Naive thymus-derived CD8-positive, alpha-beta T cell (primary cell): ENCODE measurements at regions not wholly inside any gene's neighbourhood (a gene's known extent, or its start where the extent isn't known, plus 50 kb on each side); places are given as distances from the start of the nearest gene placed in this dataset.

Experiments
- ATAC-seq, 2 donors: fragments of 150-1000 bp; cut with Tn5 transposase in 1 of 2; sonication (Bioruptor Pico), chemical (Tn5 transposase) in 1 of 2; 1 replicate in 1 of 2; 2 replicates in 1 of 2; pipeline ENCODE4 v1.10.0; 2021; ENCODE audit warnings: mild to moderate bottlenecking in 2 of 2, moderate library complexity in 2 of 2
- POLR2A ChIA-PET: fragments of 350-600 bp; sonication (Branson Sonifier 250); formaldehyde crosslinking; loops from one replicate; lab custom pipeline; 2021; ENCODE audit warnings: antibody characterized with exemption; lab: Charles Lee
- DNase-seq, 10 donors: peaks; one replicate each; pipeline versions ENCODE4 v3.0.0 to v3.0.0-alpha.2; 2020 to 2022
- H3K27ac Mint-ChIP-seq, 10 donors: one replicate each; pipeline ENCODE4 v1.8.0; 2020 to 2022; ENCODE audit warnings: mild to moderate bottlenecking in 10 of 10, mixed read lengths in 10 of 10, moderate library complexity in 4 of 10, inconsistent platforms in 1 of 10
- H3K27me3 Mint-ChIP-seq, 5 donors: one replicate each; pipeline ENCODE4 v1.8.0; 2021 to 2022; ENCODE audit warnings: mixed read lengths in 5 of 5
- H3K36me3 Mint-ChIP-seq, 3 donors: one replicate each; pipeline ENCODE4 v1.8.0; 2020 to 2022; ENCODE audit warnings: mixed read lengths in 3 of 3, mild to moderate bottlenecking in 2 of 3, inconsistent platforms in 1 of 3
- H3K4me1 Mint-ChIP-seq, 4 donors: one replicate each; pipeline ENCODE4 v1.8.0; 2021 to 2022; ENCODE audit warnings: mixed read lengths in 4 of 4
- H3K4me3 Mint-ChIP-seq, 10 donors: one replicate each; pipeline ENCODE4 v1.8.0; 2020 to 2022; ENCODE audit warnings: mild to moderate bottlenecking in 10 of 10, mixed read lengths in 10 of 10, moderate library complexity in 6 of 10, inconsistent platforms in 1 of 10
- H3K9me3 Mint-ChIP-seq, 9 donors: one replicate each; pipeline ENCODE4 v1.8.0; 2020 to 2022; ENCODE audit warnings: mixed read lengths in 9 of 9, mild to moderate bottlenecking in 3 of 9, inconsistent platforms in 1 of 9, moderate library complexity in 1 of 9

DNA sequence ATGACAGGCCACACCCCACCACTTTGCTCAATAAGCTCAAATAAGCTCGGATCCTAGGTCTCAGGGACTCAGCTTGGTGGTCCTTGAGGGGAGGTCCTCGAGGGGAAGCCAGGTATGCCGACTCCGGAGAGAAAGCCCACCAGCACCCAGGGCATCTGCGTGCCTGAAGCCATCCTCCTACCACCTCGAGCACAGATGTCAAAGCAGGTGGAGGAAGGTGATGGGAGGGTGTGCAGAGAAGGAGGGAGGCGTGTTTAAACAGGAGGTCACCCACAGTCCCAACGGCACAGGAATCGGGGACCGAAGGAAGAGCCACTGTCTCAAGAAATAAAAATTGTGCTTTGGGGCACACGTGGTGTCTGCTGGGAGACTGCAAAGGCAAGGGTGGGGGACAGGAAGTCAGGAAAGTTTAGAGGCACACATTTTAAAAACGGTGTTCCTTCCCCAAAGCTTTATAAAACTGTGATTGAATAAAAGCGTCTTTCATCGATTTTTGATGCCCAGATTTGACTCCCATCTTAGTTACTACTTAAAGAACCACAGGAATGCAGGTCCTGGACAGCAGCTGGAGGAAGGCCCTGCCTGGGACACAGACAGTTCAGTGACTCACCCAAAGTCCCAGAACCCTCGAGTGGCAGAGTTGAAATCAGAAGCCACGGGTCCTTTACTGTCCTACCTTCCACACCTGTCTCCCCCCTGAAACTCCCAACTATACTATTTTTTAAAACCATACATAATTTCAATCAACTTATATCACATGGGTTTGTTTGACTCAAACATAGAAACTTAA is 221.0 kb upstream of the PDE10A start:
- peaks cover 0 to 12% (median 4%) of the 10 kb centered on the region in 9 donors for H3K9me3 Mint-ChIP-seq
- peaks cover 2 to 26% (median 15%) of the 10 kb centered on the region in 5 donors for H3K27me3 Mint-ChIP-seq
- DNase-seq (no peak), ATAC-seq (no peak)
- no peak overlapping the region for H3K27ac Mint-ChIP-seq
- POLR2A ChIA-PET = no interaction called here
- peaks cover 0 to 9% (median 0%) of the 10 kb centered on the region in 3 donors for H3K36me3 Mint-ChIP-seq
- H3K4me3 Mint-ChIP-seq = peak overlapping the region in 2 of 10 donors; percentile 69 to 75
- peaks cover 5 to 12% (median 9%) of the 10 kb centered on the region in 4 donors for H3K4me1 Mint-ChIP-seq

GRCh38 chr6:165881806-165882205 is 218.8 kb upstream of the PDE10A start:
- H3K9me3 Mint-ChIP-seq = peaks cover 0 to 4% (median 0%) of the 10 kb centered on the region in 9 donors
- POLR2A ChIA-PET = no interaction called here
- H3K27me3 Mint-ChIP-seq = peaks cover 4 to 29% (median 15%) of the 10 kb centered on the region in 5 donors
- no peak for DNase-seq
- no peak for ATAC-seq
- H3K4me1 Mint-ChIP-seq = peaks cover 5 to 12% (median 9%) of the 10 kb centered on the region in 4 donors
- H3K4me3 Mint-ChIP-seq = no peak overlapping the region
- no peaks in the 10 kb centered on the region for H3K36me3 Mint-ChIP-seq
- no peak overlapping the region for H3K27ac Mint-ChIP-seq

DNA sequence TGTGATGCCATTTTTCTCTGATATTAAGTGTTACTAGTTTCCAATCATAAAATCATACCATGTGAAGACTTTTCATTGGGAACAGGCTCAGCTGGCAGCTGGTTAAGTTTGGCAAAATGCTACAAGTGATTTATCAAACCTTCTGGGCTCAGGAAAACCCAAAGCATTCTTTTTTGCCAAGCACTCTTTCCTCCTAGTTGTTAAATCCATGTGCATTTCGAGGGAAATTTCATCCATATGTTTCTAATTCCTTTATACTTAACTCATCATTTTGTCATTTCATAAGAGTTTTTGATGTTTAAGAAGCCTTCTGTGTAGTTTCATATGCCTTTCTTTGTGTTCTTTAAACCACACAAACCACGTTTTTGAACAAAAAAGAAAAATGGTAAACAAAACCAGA is 217.6 kb upstream of the PDE10A start:
- H3K27ac Mint-ChIP-seq = no peak overlapping the region
- H3K4me1 Mint-ChIP-seq = peaks cover 5 to 12% (median 9%) of the 10 kb centered on the region in 4 donors
- no peaks in the 10 kb centered on the region for H3K36me3 Mint-ChIP-seq
- peaks cover 7 to 35% (median 20%) of the 10 kb centered on the region in 5 donors for H3K27me3 Mint-ChIP-seq
- DNase-seq (no peak), ATAC-seq (no peak)
- no peak overlapping the region for H3K4me3 Mint-ChIP-seq
- POLR2A ChIA-PET = no interaction called here
- peaks cover 0 to 4% (median 0%) of the 10 kb centered on the region in 9 donors for H3K9me3 Mint-ChIP-seq

DNA sequence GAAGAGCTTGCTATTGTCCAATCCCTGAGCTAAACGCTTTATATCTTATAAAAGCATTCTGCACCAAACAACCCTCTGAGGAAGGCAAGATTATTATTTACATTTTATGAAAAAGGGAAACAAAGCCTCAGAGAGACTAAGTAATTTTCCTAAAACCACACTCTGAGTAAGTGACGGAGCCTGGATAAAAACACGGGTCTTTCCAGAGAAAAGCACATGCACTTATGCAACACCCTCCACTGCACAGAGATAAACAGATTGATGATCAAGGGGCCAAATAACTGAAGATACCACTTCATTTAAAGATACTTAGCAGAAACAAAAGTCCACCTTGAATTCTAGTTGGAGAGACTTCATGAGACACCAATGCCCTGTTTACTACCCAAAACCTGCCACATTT is 214.7 kb upstream of the PDE10A start:
- ATAC-seq (no peak), DNase-seq (no peak)
- no peak overlapping the region for H3K27ac Mint-ChIP-seq
- no peaks in the 10 kb centered on the region for H3K4me1 Mint-ChIP-seq
- peaks cover 11 to 46% (median 20%) of the 10 kb centered on the region in 5 donors for H3K27me3 Mint-ChIP-seq
- H3K9me3 Mint-ChIP-seq = peaks cover 0 to 4% (median 0%) of the 10 kb centered on the region in 9 donors
- no peak overlapping the region for H3K4me3 Mint-ChIP-seq
- H3K36me3 Mint-ChIP-seq = no peaks in the 10 kb centered on the region
- POLR2A ChIA-PET = no interaction called here

GRCh38 chr6:165877192-165877591 is 214.2 kb upstream of the PDE10A start:
- H3K27me3 Mint-ChIP-seq = peaks cover 11 to 44% (median 20%) of the 10 kb centered on the region in 5 donors
- H3K36me3 Mint-ChIP-seq = no peaks in the 10 kb centered on the region
- H3K9me3 Mint-ChIP-seq = peaks cover 0 to 4% (median 0%) of the 10 kb centered on the region in 9 donors
- no peaks in the 10 kb centered on the region for H3K4me1 Mint-ChIP-seq
- no peak overlapping the region for H3K4me3 Mint-ChIP-seq
- DNase-seq (no peak), ATAC-seq (no peak)
- no peak overlapping the region for H3K27ac Mint-ChIP-seq
- POLR2A ChIA-PET = no interaction called here

GRCh38 chr6:165876588-165876987 is 213.5 kb upstream of the PDE10A start:
- POLR2A ChIA-PET = no interaction called here
- no peaks in the 10 kb centered on the region for H3K4me1 Mint-ChIP-seq
- peaks cover 11 to 38% (median 15%) of the 10 kb centered on the region in 5 donors for H3K27me3 Mint-ChIP-seq
- peaks cover 0 to 4% (median 0%) of the 10 kb centered on the region in 9 donors for H3K9me3 Mint-ChIP-seq
- H3K36me3 Mint-ChIP-seq = no peaks in the 10 kb centered on the region
- no peak for DNase-seq
- ATAC-seq = no peak
- no peak overlapping the region for H3K4me3 Mint-ChIP-seq
- H3K27ac Mint-ChIP-seq = no peak overlapping the region

DNA sequence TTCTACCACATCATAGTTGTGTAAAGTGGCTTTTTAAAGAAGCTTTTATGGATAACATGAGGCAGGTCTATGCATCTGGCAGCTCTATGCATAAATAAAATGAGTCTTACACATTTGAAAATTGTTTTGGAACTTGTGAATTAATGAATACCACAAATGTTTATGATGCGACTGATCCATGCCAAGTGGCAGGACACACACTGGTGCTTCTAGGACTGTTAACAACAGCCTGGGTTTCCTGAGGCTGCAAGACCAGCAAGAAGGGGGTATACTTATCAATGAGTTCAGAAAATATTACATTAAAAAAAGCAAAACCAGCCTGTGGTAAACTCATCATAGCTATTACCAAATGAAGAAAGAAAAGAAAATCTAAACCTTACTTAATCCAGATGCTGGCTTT is 212.9 kb upstream of the PDE10A start:
- ATAC-seq (no peak), DNase-seq (no peak)

GRCh38 chr6:165873976-165874375 is 210.9 kb upstream of the PDE10A start:
- Mint-ChIP-seq H3K27ac (no peak overlapping the region), H3K27me3 (peaks cover 11 to 45% (median 26%) of the 10 kb centered on the region in 5 donors), H3K4me3 (no peak overlapping the region), H3K36me3 (no peaks in the 10 kb centered on the region), H3K9me3 (peaks cover 0 to 29% (median 10%) of the 10 kb centered on the region in 9 donors), H3K4me1 (no peaks in the 10 kb centered on the region)
- POLR2A ChIA-PET = no interaction called here
- ATAC-seq = no peak
- DNase-seq = no peak

More for the DNA sequence above, 212.9 kb upstream of the PDE10A start:
- Mint-ChIP-seq H3K27ac (no peak overlapping the region), H3K27me3 (peaks cover 11 to 37% (median 20%) of the 10 kb centered on the region in 5 donors), H3K4me3 (no peak overlapping the region), H3K4me1 (no peaks in the 10 kb centered on the region), H3K36me3 (no peaks in the 10 kb centered on the region), H3K9me3 (peaks cover 0 to 9% (median 2%) of the 10 kb centered on the region in 9 donors)
- POLR2A ChIA-PET = no interaction called here

- Mint-ChIP-seq H3K27ac (no peak overlapping the region), H3K4me3 (no peak overlapping the region), H3K9me3 (peaks cover 2 to 36% (median 17%) of the 10 kb centered on the region in 9 donors), H3K4me1 (no peaks in the 10 kb centered on the region), H3K36me3 (peaks cover 0 to 5% (median 0%) of the 10 kb centered on the region in 3 donors), H3K27me3 (peaks cover 7 to 44% (median 22%) of the 10 kb centered on the region in 5 donors)
- POLR2A ChIA-PET = no interaction called here
- DNase-seq (no peak), ATAC-seq (no peak)
These were observed 209.8 kb upstream of the PDE10A start for GRCh38 chr6:165872811-165873210.

DNA sequence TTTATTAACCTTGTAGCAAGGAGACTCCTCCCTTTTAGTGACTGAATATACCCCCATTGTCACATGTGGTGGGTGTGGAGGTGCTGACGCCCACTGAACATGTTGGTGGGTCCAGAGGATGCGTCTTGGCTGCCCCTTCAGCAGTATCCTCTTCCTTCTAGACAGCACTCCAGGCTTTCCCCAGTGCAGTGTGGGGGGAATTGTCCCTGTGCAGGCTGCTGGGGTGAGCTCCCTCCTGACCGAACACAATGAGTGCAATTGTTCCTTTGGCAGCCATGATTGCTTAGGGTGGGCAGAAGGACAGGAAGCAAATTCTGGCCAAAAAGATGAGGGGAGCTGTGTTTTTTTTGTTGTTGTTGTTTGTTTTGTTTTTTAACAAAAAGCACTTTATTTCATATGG is 209.3 kb upstream of the PDE10A start:
- POLR2A ChIA-PET = no interaction called here
- peaks cover 4 to 39% (median 17%) of the 10 kb centered on the region in 9 donors for H3K9me3 Mint-ChIP-seq
- ATAC-seq (no peak), DNase-seq (no peak)
- peaks cover 9 to 40% (median 23%) of the 10 kb centered on the region in 5 donors for H3K27me3 Mint-ChIP-seq
- peaks cover 0 to 5% (median 0%) of the 10 kb centered on the region in 3 donors for H3K36me3 Mint-ChIP-seq
- H3K27ac Mint-ChIP-seq = no peak overlapping the region
- H3K4me1 Mint-ChIP-seq = no peaks in the 10 kb centered on the region
- H3K4me3 Mint-ChIP-seq = no peak overlapping the region

GRCh38 chr6:165871571-165871970 is 208.5 kb upstream of the PDE10A start:
- no peak for ATAC-seq

DNA sequence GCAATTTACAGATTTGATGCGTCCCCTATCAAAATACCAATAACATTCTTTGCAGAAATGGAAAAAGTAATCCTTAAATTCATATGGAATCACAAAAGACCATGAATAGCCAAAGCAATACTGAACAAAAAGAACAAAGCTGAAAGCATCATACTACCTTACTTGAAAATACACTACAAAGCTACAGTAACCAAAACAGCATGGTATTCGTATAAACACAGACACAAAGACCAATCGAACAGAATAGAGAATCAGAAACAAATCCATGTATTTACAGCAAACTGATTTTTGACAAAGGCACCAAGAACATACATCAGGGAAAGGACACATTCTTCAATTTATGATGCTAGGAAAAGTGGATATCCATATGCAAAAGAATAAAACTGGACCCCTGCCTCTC is 206.5 kb upstream of the PDE10A start:
- POLR2A ChIA-PET = no interaction called here
- Mint-ChIP-seq H3K27me3 (peaks cover 2 to 31% (median 17%) of the 10 kb centered on the region in 5 donors), H3K4me3 (no peak overlapping the region), H3K4me1 (no peaks in the 10 kb centered on the region), H3K9me3 (peaks cover 8 to 62% (median 32%) of the 10 kb centered on the region in 9 donors), H3K36me3 (peaks cover 0 to 20% (median 5%) of the 10 kb centered on the region in 3 donors), H3K27ac (no peak overlapping the region)
- ATAC-seq (no peak), DNase-seq (no peak)

More at GRCh38 chr6:165871571-165871970, 208.5 kb upstream of the PDE10A start:
- POLR2A ChIA-PET = no interaction called here
- H3K36me3 Mint-ChIP-seq = peaks cover 0 to 9% (median 3%) of the 10 kb centered on the region in 3 donors
- peaks cover 7 to 37% (median 23%) of the 10 kb centered on the region in 5 donors for H3K27me3 Mint-ChIP-seq
- H3K4me1 Mint-ChIP-seq = no peaks in the 10 kb centered on the region
- peaks cover 6 to 44% (median 18%) of the 10 kb centered on the region in 9 donors for H3K9me3 Mint-ChIP-seq
- H3K27ac Mint-ChIP-seq = no peak overlapping the region
- DNase-seq = no peak
- no peak overlapping the region for H3K4me3 Mint-ChIP-seq

- H3K4me3 Mint-ChIP-seq = no peak overlapping the region
- POLR2A ChIA-PET = no interaction called here
- DNase-seq = no peak
- H3K27ac Mint-ChIP-seq = no peak overlapping the region
- ATAC-seq = no peak
- no peaks in the 10 kb centered on the region for H3K4me1 Mint-ChIP-seq
- peaks cover 0 to 20% (median 5%) of the 10 kb centered on the region in 3 donors for H3K36me3 Mint-ChIP-seq
- H3K27me3 Mint-ChIP-seq = peaks cover 23 to 54% (median 30%) of the 10 kb centered on the region in 5 donors
- H3K9me3 Mint-ChIP-seq = peaks cover 5 to 52% (median 26%) of the 10 kb centered on the region in 9 donors
These were observed 201.9 kb upstream of the PDE10A start for GRCh38 chr6:165864925-165865324.
